ENCODE measurements at regions not wholly inside any gene's neighbourhood (a gene's known extent, or its start where the extent isn't known, plus 50 kb on each side); places are given as distances from the start of the nearest gene placed in this dataset.

- Mint-ChIP-seq H3K36me3 (no peaks in the 10 kb centered on the region), H3K4me3 (no peak overlapping the region), H3K9me3 (no peaks in the 10 kb centered on the region), H3K27ac (no peak overlapping the region), H3K4me1 (no peaks in the 10 kb centered on the region), H3K27me3 (ENCODE audit: insufficient read depth, low read depth) (no peaks in the 10 kb centered on the region)
- Histone ChIP-seq H3K36me3 (no peaks in the 10 kb centered on the region), H3K4me2 (no peak overlapping the region), H3F3A (ENCODE audit: low read depth) (no peaks in the 10 kb centered on the region), H4K20me1 (ENCODE audit: low read depth) (no peaks in the 10 kb centered on the region), H3K79me2 (ENCODE audit: low read depth) (no peaks in the 10 kb centered on the region), H3K4me1 (no peaks in the 10 kb centered on the region), H3K27ac (no peak overlapping the region), H3K27me3 (no peaks in the 10 kb centered on the region), H3K9ac (no peak overlapping the region), H3K9me3 (ENCODE audit: low read depth) (no peaks in the 10 kb centered on the region), H2AFZ (replicated peaks) (no peak overlapping the region), H3K4me3 (no peak overlapping the region)
- DNase-seq (ENCODE audit: low spot score) = no peak
- TF ChIP-seq EZH2phosphoT487 (IDR thresholded peaks at IDR 0.05) (no peak), EZH2 (IDR thresholded peaks at IDR 0.05) (no peak), CTCF (IDR thresholded peaks at IDR 0.05) (no peak)
Observed at GRCh38 chr5:8034852-8035251, 165.9 kb downstream of the MTRR start.

GRCh38 chr5:8048920-8049319, 180.0 kb downstream of the MTRR start:
- Mint-ChIP-seq H3K36me3 (no peaks in the 10 kb centered on the region), H3K4me1 (no peaks in the 10 kb centered on the region)
- no peak for TF ChIP-seq EZH2 (IDR thresholded peaks at IDR 0.05)
- no peak for TF ChIP-seq EZH2phosphoT487 (IDR thresholded peaks at IDR 0.05)
- no peak for TF ChIP-seq CTCF (IDR thresholded peaks at IDR 0.05)

GRCh38 chr5:8050616-8051175, 181.7 kb downstream of the MTRR start:
- no peaks in the 10 kb centered on the region for H3K79me2 ChIP-seq (ENCODE audit: low read depth)

More at GRCh38 chr5:8048920-8049319, 180.0 kb downstream of the MTRR start:
- H3K4me1 ChIP-seq = no peaks in the 10 kb centered on the region
- Mint-ChIP-seq H3K4me3 (no peak overlapping the region), H3K27ac (no peak overlapping the region), H3K9me3 (no peaks in the 10 kb centered on the region), H3K27me3 (ENCODE audit: insufficient read depth, low read depth) (peaks cover 6% of the 10 kb centered on the region)
- H3K27me3 ChIP-seq = no peaks in the 10 kb centered on the region
- no peak overlapping the region for H3K4me3 ChIP-seq
- no peak overlapping the region for H3K4me2 ChIP-seq
- H3K9ac ChIP-seq = no peak overlapping the region
- H3K27ac ChIP-seq = no peak overlapping the region
- no peaks in the 10 kb centered on the region for H3K9me3 ChIP-seq (ENCODE audit: low read depth)
- no peak overlapping the region for H2AFZ ChIP-seq (replicated peaks)
- H3K36me3 ChIP-seq = no peaks in the 10 kb centered on the region
- no peaks in the 10 kb centered on the region for H3F3A ChIP-seq (ENCODE audit: low read depth)
- H4K20me1 ChIP-seq (ENCODE audit: low read depth) = no peaks in the 10 kb centered on the region
- no peak for DNase-seq (ENCODE audit: low spot score)
- no peaks in the 10 kb centered on the region for H3K79me2 ChIP-seq (ENCODE audit: low read depth)

More at GRCh38 chr5:8050616-8051175, 181.7 kb downstream of the MTRR start:
- Histone ChIP-seq H3K4me3 (no peak overlapping the region), H3K9ac (no peak overlapping the region), H3F3A (ENCODE audit: low read depth) (no peaks in the 10 kb centered on the region), H3K9me3 (ENCODE audit: low read depth) (no peaks in the 10 kb centered on the region), H4K20me1 (ENCODE audit: low read depth) (no peaks in the 10 kb centered on the region), H3K27me3 (no peaks in the 10 kb centered on the region), H3K36me3 (no peaks in the 10 kb centered on the region), H3K27ac (no peak overlapping the region), H3K4me2 (no peak overlapping the region), H3K4me1 (no peaks in the 10 kb centered on the region), H2AFZ (replicated peaks) (no peak overlapping the region)
- no peak overlapping the region for H3K4me3 Mint-ChIP-seq
- H3K4me1 Mint-ChIP-seq = no peaks in the 10 kb centered on the region
- H3K27me3 Mint-ChIP-seq (ENCODE audit: insufficient read depth, low read depth) = peaks cover 6% of the 10 kb centered on the region
- no peak overlapping the region for H3K27ac Mint-ChIP-seq
- no peaks in the 10 kb centered on the region for H3K36me3 Mint-ChIP-seq
- no peaks in the 10 kb centered on the region for H3K9me3 Mint-ChIP-seq
- DNase-seq (ENCODE audit: low spot score) = no peak
- TF ChIP-seq EZH2 (IDR thresholded peaks at IDR 0.05) (no peak), CTCF (IDR thresholded peaks at IDR 0.05) (no peak), EZH2phosphoT487 (IDR thresholded peaks at IDR 0.05) (no peak)
